ENCODE measurements at regions not wholly inside any gene's neighbourhood (a gene's known extent, or its start where the extent isn't known, plus 50 kb on each side); places are given as distances from the start of the nearest gene placed in this dataset.
"Not testable (repeated sequence)": the region's sequence is repeated elsewhere in the genome, so short reads cannot be mapped to it uniquely, and the experiment has no call there.

- DNase-seq = no peak
Measured at GRCh38 chr6:147933224-147933623, 409.4 kb upstream of the SASH1 start.

GRCh38 chr6:147935656-147936055 lies 407.0 kb upstream of the SASH1 start:
- no peak for DNase-seq

- no peak for DNase-seq
Measured at GRCh38 chr6:147936703-147937470, 405.8 kb upstream of the SASH1 start.

- no peak for DNase-seq
Measured at GRCh38 chr6:147941143-147941542, 401.5 kb upstream of the SASH1 start.

GRCh38 chr6:147942363-147942762 lies 400.3 kb upstream of the SASH1 start:
- no peak for DNase-seq

GRCh38 chr6:147944122-147944521 lies 398.5 kb upstream of the SASH1 start:
- DNase-seq = no peak

- no peak for DNase-seq
Measured at GRCh38 chr6:147947521-147947920, 395.1 kb upstream of the SASH1 start.

GRCh38 chr6:147949981-147950622 lies 392.5 kb upstream of the SASH1 start:
- no peak for DNase-seq

- DNase-seq = no peak
Measured at GRCh38 chr6:147950623-147950987, 392.0 kb upstream of the SASH1 start.

- DNase-seq = no peak
Measured at GRCh38 chr6:147951726-147952125, 390.9 kb upstream of the SASH1 start.

GRCh38 chr6:147954938-147955337 lies 387.7 kb upstream of the SASH1 start:
- no peak for DNase-seq

- DNase-seq = no peak
Measured at GRCh38 chr6:147958683-147959082, 384.0 kb upstream of the SASH1 start.

- no peak for DNase-seq
Measured at GRCh38 chr6:147961481-147962141, 381.0 kb upstream of the SASH1 start.

- not testable (repeated sequence) for DNase-seq
Measured at GRCh38 chr6:147965448-147965847, 377.2 kb upstream of the SASH1 start.

GRCh38 chr6:147970970-147971369 lies 371.7 kb upstream of the SASH1 start:
- DNase-seq = no peak

GRCh38 chr6:147972448-147972847 lies 370.2 kb upstream of the SASH1 start:
- DNase-seq = no peak

- DNase-seq = no peak
Measured at GRCh38 chr6:147973806-147974205, 368.8 kb upstream of the SASH1 start.

GRCh38 chr6:147974376-147974775 lies 368.3 kb upstream of the SASH1 start:
- DNase-seq = no peak

- no peak for DNase-seq
Measured at GRCh38 chr6:147977851-147978465, 364.7 kb upstream of the SASH1 start.

GRCh38 chr6:147979966-147980365 lies 362.7 kb upstream of the SASH1 start:
- DNase-seq = no peak

- no peak for DNase-seq
Measured at GRCh38 chr6:147983581-147984366, 358.9 kb upstream of the SASH1 start.

- no peak for DNase-seq
Measured at GRCh38 chr6:147986846-147987245, 355.8 kb upstream of the SASH1 start.

- DNase-seq = no peak
Measured at GRCh38 chr6:147990159-147990558, 352.5 kb upstream of the SASH1 start.
